ENCODE measurements at regions not wholly inside any gene's neighbourhood (a gene's known extent, or its start where the extent isn't known, plus 50 kb on each side); places are given as distances from the start of the nearest gene placed in this dataset.

- no peak for DNase-seq
- ATAC-seq (ENCODE audit: insufficient read depth, low FRiP score) = no peak
- H3K9ac ChIP-seq (ENCODE audit: insufficient read depth in 1 of 2, low read length in 2 of 2) = no peak overlapping the region
- H3K27ac ChIP-seq (ENCODE audit: low read depth in 1 of 2, low read length in 1 of 2) = no peak overlapping the region
- H3K36me3 ChIP-seq (ENCODE audit: control insufficient read depth in 4 of 4, insufficient read depth in 4 of 4, low read length in 4 of 4) = no peaks in the 10 kb centered on the region
- WGBS, 2 donors = 76 to 82% methylated on average over 3 of the region's 3 CpGs
- H3K4me3 ChIP-seq = no peak overlapping the region
- H3K9me3 ChIP-seq (ENCODE audit: control insufficient read depth in 4 of 4, insufficient read depth in 3 of 4, low read length in 3 of 4) = no peaks in the 10 kb centered on the region
- H3K4me1 ChIP-seq (ENCODE audit: control insufficient read depth in 5 of 5, insufficient read depth in 5 of 5, low read length in 5 of 5) = no peaks in the 10 kb centered on the region
- H3K27me3 ChIP-seq (ENCODE audit: control insufficient read depth in 3 of 3, insufficient read depth in 3 of 3, low read length in 2 of 3) = no peaks in the 10 kb centered on the region
- TF ChIP-seq CTCF (IDR thresholded peaks at IDR 0.05; ENCODE audit: control extremely low read depth, extremely low read depth) = no peak
These were observed 249.3 kb downstream of the LRATD1 start for GRCh38 chr2:14881651-14882327.

- Histone ChIP-seq H3K4me3 (no peak overlapping the region), H3K9ac (ENCODE audit: insufficient read depth in 1 of 2, low read length in 2 of 2) (no peak overlapping the region), H3K36me3 (ENCODE audit: control insufficient read depth in 4 of 4, insufficient read depth in 4 of 4, low read length in 4 of 4) (no peaks in the 10 kb centered on the region), H3K27me3 (ENCODE audit: control insufficient read depth in 3 of 3, insufficient read depth in 3 of 3, low read length in 2 of 3) (no peaks in the 10 kb centered on the region), H3K27ac (ENCODE audit: low read depth in 1 of 2, low read length in 1 of 2) (no peak overlapping the region), H3K9me3 (ENCODE audit: control insufficient read depth in 4 of 4, insufficient read depth in 3 of 4, low read length in 3 of 4) (no peaks in the 10 kb centered on the region), H3K4me1 (ENCODE audit: control insufficient read depth in 5 of 5, insufficient read depth in 5 of 5, low read length in 5 of 5) (no peaks in the 10 kb centered on the region)
- ATAC-seq (ENCODE audit: insufficient read depth, low FRiP score) (no peak), DNase-seq (no peak)
- no peak for TF ChIP-seq CTCF (IDR thresholded peaks at IDR 0.05; ENCODE audit: control extremely low read depth, extremely low read depth)
- WGBS, 2 donors = 85 to 91% methylated on average over 2 of the region's 2 CpGs
These were observed 252.1 kb downstream of the LRATD1 start for GRCh38 chr2:14884651-14885050.

- no peak for TF ChIP-seq CTCF (IDR thresholded peaks at IDR 0.05; ENCODE audit: control extremely low read depth, extremely low read depth)
- Histone ChIP-seq H3K9me3 (ENCODE audit: control insufficient read depth in 4 of 4, insufficient read depth in 3 of 4, low read length in 3 of 4) (peaks cover 0 to 6% (median 0%) of the 10 kb centered on the region in 4 donors), H3K27me3 (ENCODE audit: control insufficient read depth in 3 of 3, insufficient read depth in 3 of 3, low read length in 2 of 3) (no peaks in the 10 kb centered on the region), H3K36me3 (ENCODE audit: control insufficient read depth in 4 of 4, insufficient read depth in 4 of 4, low read length in 4 of 4) (no peaks in the 10 kb centered on the region), H3K27ac (ENCODE audit: low read depth in 1 of 2, low read length in 1 of 2) (no peak overlapping the region), H3K4me3 (no peak overlapping the region), H3K9ac (ENCODE audit: insufficient read depth in 1 of 2, low read length in 2 of 2) (peak overlapping the region in 1 of 2 donors; percentile 37), H3K4me1 (ENCODE audit: control insufficient read depth in 5 of 5, insufficient read depth in 5 of 5, low read length in 5 of 5) (no peaks in the 10 kb centered on the region)
- no peak for ATAC-seq (ENCODE audit: insufficient read depth, low FRiP score)
- WGBS, 2 donors = 69 to 78% methylated on average over 3 of the region's 3 CpGs
- DNase-seq = peak in 1 of 3 donors; percentile 13
These were observed 259.0 kb downstream of the LRATD1 start for GRCh38 chr2:14891546-14891945.

Measured in lung (tissue), 11 donors.